HG03196 (cell line): ENCODE measurements at regions not wholly inside any gene's neighbourhood (a gene's known extent, or its start where the extent isn't known, plus 50 kb on each side); places are given as distances from the start of the nearest gene placed in this dataset.

ENCODE experiments used
- ATAC-seq: cut with Tn5 transposase; IDR thresholded peaks from one replicate; pipeline ENCODE4 v1.9.1; 2021; ENCODE audit not compliant: unreplicated experiment

DNA sequence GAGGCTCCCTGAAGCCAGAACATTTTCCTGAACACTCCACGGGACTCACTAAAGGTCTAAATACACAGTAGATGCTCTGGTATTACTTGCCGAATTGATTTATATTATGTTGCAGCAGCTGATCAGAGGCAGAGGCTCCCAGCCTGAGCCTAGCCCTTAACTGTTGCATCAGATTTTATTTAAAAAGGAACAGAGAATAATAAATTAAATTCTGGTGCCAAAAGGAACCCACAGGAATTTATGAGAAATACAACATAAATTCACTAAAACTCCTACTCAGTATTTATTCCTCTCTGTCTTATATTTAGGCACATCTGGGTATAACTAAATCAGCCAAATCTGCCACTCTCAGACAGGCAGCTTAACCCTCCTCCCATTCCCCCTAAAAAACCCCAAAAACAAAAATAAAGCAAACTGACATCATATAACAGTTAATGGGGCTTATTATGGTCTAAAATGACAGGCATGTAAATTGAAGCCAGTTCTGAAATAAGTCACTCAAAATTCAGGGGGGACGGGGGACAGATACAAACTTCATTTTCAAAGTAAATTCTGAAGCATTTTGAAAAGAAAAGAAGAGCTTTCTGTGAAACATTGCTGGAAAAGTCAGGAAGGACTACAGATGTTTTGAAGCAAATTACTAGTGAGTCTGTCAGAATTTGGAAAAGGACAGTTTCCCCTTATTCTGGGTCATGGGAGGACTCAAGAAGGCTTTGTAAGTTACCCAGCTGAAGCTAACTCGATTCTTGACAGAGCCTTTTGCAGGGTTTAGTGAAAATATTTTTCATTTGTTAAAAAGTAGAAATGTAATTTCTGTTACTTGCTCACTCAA, 53.8 kb upstream of the CORO2B start:
- no peak for ATAC-seq

DNA sequence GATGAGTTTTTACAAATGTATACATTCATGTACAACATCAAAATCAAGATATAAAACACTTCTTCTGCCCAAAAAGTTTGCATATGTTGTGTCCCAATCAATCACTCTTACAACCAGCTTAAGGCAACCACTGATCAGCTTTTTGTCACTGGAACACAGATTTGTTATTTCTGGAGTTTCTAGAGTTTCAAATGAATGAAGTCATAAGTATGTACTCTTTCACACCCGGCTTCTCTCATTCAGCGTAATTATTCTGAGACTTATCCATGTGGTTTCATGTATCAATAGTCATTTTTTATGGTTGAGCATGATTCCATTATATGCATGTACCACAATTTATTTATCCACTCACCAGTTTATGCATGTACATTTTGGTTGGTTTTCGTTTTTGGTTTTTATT, 53.0 kb upstream of the CORO2B start:
- ATAC-seq, result no peak

DNA sequence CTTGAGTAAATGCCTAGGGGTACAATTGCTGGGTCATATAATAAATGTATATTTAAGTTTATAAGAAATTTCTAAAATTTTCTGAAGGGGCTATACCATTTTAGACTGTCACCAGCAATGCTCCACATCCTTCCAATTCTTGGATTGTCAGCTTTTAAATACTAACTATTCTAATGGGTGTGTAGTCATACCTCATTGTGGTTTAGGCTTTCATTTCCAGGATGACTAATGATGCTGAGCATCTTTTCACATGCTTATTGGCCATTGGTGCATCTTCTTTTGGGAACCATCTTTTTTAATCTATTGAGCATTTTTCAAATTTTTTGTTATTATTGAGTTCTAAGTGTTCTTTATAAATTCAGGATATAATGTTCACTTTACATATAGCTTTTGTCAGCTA, 52.5 kb upstream of the CORO2B start:
- peak; percentile 62 for ATAC-seq

DNA sequence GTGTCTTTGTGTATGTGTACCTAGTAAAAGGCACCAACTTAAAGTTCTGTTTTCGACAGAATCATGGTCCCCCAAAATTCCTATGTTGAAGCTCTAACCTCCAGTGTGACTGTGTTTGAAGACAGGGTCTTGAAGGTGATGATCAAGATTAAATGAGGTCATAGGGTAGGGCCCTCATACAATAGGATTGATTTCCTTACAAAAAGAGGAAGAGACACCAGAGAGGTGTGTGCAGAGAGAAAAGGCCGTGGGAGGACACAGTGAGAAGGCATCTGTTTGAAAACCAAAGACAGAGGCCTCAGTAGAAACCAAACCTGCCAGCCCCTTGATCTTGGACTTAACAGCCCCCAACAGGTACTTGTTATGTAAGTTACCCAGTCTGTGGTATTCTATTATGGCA, 52.0 kb upstream of the CORO2B start:
- ATAC-seq, result no peak

DNA sequence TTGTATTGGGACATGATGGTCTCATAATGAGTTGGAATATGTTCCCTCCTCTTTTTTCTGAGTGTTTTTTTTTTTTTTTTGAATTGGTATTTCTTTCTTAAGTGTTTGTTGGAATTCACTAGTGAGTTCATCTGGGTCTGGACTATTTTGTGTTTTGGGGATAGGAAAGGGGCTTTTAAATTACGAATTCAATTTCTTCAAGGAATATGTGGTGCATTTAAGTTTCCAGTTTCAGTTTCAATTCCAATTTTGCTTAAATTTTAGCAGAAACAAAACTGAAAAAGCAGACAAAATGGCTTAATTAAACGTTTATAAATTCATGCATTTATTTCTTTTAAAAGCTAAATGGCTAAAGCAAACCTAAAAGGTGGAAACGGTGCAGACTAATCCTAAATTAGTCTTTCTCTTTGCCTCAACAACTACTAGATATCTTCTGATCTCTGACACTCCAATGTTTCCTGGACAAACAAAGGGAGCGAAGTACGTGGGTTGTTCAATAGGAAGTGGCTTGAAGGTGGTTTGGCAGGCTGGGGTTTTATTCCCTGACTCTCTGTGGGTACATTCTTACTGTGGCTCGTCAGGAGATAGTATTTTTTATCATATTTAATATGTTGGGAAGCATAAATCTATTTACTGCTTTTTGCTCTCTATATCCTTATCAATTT, 50.0 kb upstream of the CORO2B start:
- ATAC-seq, result no peak
